ENCODE measurements at regions not wholly inside any gene's neighbourhood (a gene's known extent, or its start where the extent isn't known, plus 50 kb on each side); places are given as distances from the start of the nearest gene placed in this dataset.

DNA sequence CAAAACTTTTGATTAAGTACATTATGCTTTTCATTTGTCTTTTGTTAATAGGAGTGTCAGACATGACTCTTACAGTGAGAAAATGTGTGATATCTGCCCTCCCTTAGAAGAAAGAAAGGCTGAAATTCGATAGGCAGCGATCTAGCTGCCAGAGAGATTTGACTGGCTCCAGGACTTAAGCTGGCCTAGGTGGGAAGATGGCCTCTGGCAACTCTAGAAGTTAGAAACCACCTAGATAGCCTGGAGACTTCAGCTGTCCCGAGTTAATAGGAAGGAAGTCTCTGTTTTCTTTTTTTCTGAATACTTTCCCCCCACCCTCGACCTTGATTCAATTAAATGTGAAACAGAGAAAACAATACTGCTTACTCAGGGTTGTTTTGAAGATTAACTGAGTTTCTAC lies 1194.7 kb upstream of the CRIM1 start:
- FAIRE-seq = no peak
- Histone ChIP-seq H3K4ac (replicated peaks; ENCODE audit: insufficient read length, low read depth, low read length) (no peak overlapping the region), H2AK5ac (ENCODE audit: low read depth, low read length) (no peak overlapping the region), H3K23me2 (ENCODE audit: low read depth, low read length) (no peaks in the 10 kb centered on the region), H3K79me1 (ENCODE audit: low read depth, low read length) (no peaks in the 10 kb centered on the region), H2BK120ac (replicated peaks; ENCODE audit: low read depth, low read length) (no peak overlapping the region), H3K56ac (replicated peaks; ENCODE audit: insufficient read length, low read depth, low read length) (no peak overlapping the region), H3K79me2 (ENCODE audit: control insufficient read depth in 1 of 2, insufficient read depth in 2 of 2, low read length in 2 of 2) (no peaks in the 10 kb centered on the region), H4K8ac (ENCODE audit: extremely low read depth, insufficient read depth, low read length) (no peak overlapping the region), H3K27me3 (replicated peaks in 1 of 4; ENCODE audit: control insufficient read depth in 3 of 4, extremely low read depth in 1 of 4, insufficient read depth in 3 of 4, low read length in 3 of 4) (no peaks in the 10 kb centered on the region), H4K5ac (ENCODE audit: insufficient read length, low read depth, low read length) (no peak overlapping the region), H2AFZ (ENCODE audit: low read length) (no peak overlapping the region; the same call in 1 of the 2 replicates), H2BK15ac (ENCODE audit: low read length) (no peak overlapping the region), H3K27ac (ENCODE audit: low read depth, low read length) (no peak overlapping the region), H2BK12ac (ENCODE audit: low read depth, low read length) (no peak overlapping the region), H2BK20ac (ENCODE audit: low read length) (no peak overlapping the region), H4K91ac (replicated peaks; ENCODE audit: insufficient read length, low read length) (no peak overlapping the region), H3K18ac (ENCODE audit: extremely low read depth, low read length) (no peak overlapping the region), H3K14ac (ENCODE audit: insufficient read length) (no peak overlapping the region), H4K20me1 (replicated peaks in 1 of 2; ENCODE audit: control insufficient read depth in 1 of 2, insufficient read depth in 2 of 2, low read length in 2 of 2) (no peaks in the 10 kb centered on the region), H3K4me1 (replicated peaks in 1 of 4; ENCODE audit: control insufficient read depth in 3 of 4, insufficient read depth in 4 of 4, low read length in 3 of 4) (no peaks in the 10 kb centered on the region), H3K9ac (replicated peaks in 1 of 4; ENCODE audit: extremely low read depth in 1 of 4, low read depth in 3 of 4, low read length in 3 of 4) (no peak overlapping the region), H3K9me3 (ENCODE audit: insufficient read depth in 2 of 2, low read depth in 1 of 2, low read length in 1 of 2) (no peaks in the 10 kb centered on the region), H3K4me2 (ENCODE audit: insufficient read depth in 1 of 2, low read depth in 2 of 2, low read length in 2 of 2) (no peak overlapping the region), H2BK5ac (ENCODE audit: low read depth, low read length) (no peak overlapping the region), H3K4me3 (ENCODE audit: extremely low read depth in 1 of 4, insufficient read depth in 2 of 4, low read depth in 3 of 4, low read length in 4 of 4) (no peak overlapping the region), H3K23ac (ENCODE audit: insufficient read length) (no peak overlapping the region), H3K36me3 (ENCODE audit: control insufficient read depth in 2 of 4, insufficient read depth in 4 of 4, low read length in 3 of 4) (no peaks in the 10 kb centered on the region)
- ChIA-PET CTCF (ENCODE audit: partially characterized antibody) (interaction anchor here (1.0 to 1.4 kb wide), 2 partner anchors 250 to 1346 kb away, joined by 3 to 5 read pairs; no protein-coding TSS in a partner anchor), POLR2A (ENCODE audit: partially characterized antibody) (no interaction called here)
- no peak for DNase-seq (ENCODE audit: low read depth in 1 of 2, low spot score in 2 of 2)
- TF ChIP-seq POLR2A (IDR thresholded peaks at IDR 0.05; ENCODE audit: control extremely low read depth in 1 of 2, low read depth in 2 of 2, low read length in 2 of 2) (no peak), KDM5A (IDR thresholded peaks at IDR 0.05; ENCODE audit: low read length) (no peak), GABPA (IDR thresholded peaks at IDR 0.05; ENCODE audit: borderline replicate concordance, insufficient read depth, low read length) (no peak), EZH2 (IDR thresholded peaks at IDR 0.05; ENCODE audit: low read depth, low read length, severe bottlenecking) (no peak), NRF1 (IDR thresholded peaks at IDR 0.05; ENCODE audit: low read depth, low read length) (no peak), RXRA (IDR thresholded peaks at IDR 0.05; ENCODE audit: insufficient read depth, low read depth, low read length) (no peak), TEAD4 (IDR thresholded peaks at IDR 0.05; ENCODE audit: low read depth, low read length) (no peak), FOSL1 (IDR thresholded peaks at IDR 0.05; ENCODE audit: insufficient read depth, low read depth, low read length) (no peak), POLR2AphosphoS5 (IDR thresholded peaks at IDR 0.05; ENCODE audit: low read depth, low read length) (no peak)
- WGBS, 2 experiments (ENCODE audit: extremely low coverage in 1 of 2, insufficient coverage in 1 of 2, insufficient read length in 1 of 2, insufficient replicate concordance in 2 of 2, low coverage in 1 of 2, low lambda C conversion rate in 2 of 2, missing lambda C conversion rate in 1 of 2) = 89% methylated on average over 4 of the region's 4 CpGs; no CpG with 5 or more reads in 1 of the 2 experiments

Measured in H1 (cell line).